ENCODE measurements at regions not wholly inside any gene's neighbourhood (a gene's known extent, or its start where the extent isn't known, plus 50 kb on each side); places are given as distances from the start of the nearest gene placed in this dataset.

- DNase-seq (ENCODE audit: low read depth) = no peak
These were observed 71.6 kb upstream of the ASTN2 start for GRCh38 chr9:117486426-117486825.

- DNase-seq (ENCODE audit: low read depth) = no peak
These were observed 70.3 kb upstream of the ASTN2 start for GRCh38 chr9:117485176-117485575.

GRCh38 chr9:117480729-117481128 lies 65.9 kb upstream of the ASTN2 start:
- no peak for DNase-seq (ENCODE audit: low read depth)

- DNase-seq (ENCODE audit: low read depth) = no peak
These were observed 65.4 kb upstream of the ASTN2 start for GRCh38 chr9:117480253-117480652.

- no peak for DNase-seq (ENCODE audit: low read depth)
These were observed 58.4 kb upstream of the ASTN2 start for GRCh38 chr9:117473293-117473692.

- DNase-seq (ENCODE audit: low read depth) = no peak
These were observed 56.0 kb upstream of the ASTN2 start for GRCh38 chr9:117470902-117471301.

GRCh38 chr9:117470455-117470854 lies 55.6 kb upstream of the ASTN2 start:
- DNase-seq (ENCODE audit: low read depth) = no peak

GRCh38 chr9:117466111-117466510 lies 51.3 kb upstream of the ASTN2 start:
- no peak for DNase-seq (ENCODE audit: low read depth)

- DNase-seq (ENCODE audit: low read depth) = no peak
These were observed 50.8 kb upstream of the ASTN2 start for GRCh38 chr9:117465706-117466105.

GRCh38 chr9:117464941-117465616 lies 50.2 kb upstream of the ASTN2 start:
- no peak for DNase-seq (ENCODE audit: low read depth)
